ENCODE measurements at regions not wholly inside any gene's neighbourhood (a gene's known extent, or its start where the extent isn't known, plus 50 kb on each side); places are given as distances from the start of the nearest gene placed in this dataset.

- TF ChIP-seq POLR2A (IDR thresholded peaks at IDR 0.05) (no peak), CTCF (IDR thresholded peaks at IDR 0.05 in 8 of 11, conservative IDR thresholded peaks at IDR 0.05 in 3 of 11) (no peak)
These were observed 709.9 kb upstream of the ADGRL4 start for GRCh38 chr1:79716447-79716846.
